ENCODE measurements at regions not wholly inside any gene's neighbourhood (a gene's known extent, or its start where the extent isn't known, plus 50 kb on each side); places are given as distances from the start of the nearest gene placed in this dataset.
"Not testable (repeated sequence)": the region's sequence is repeated elsewhere in the genome, so short reads cannot be mapped to it uniquely, and the experiment has no call there.

- no peak for DNase-seq
These were observed 160.5 kb upstream of the RASSF8 start for GRCh38 chr12:25797949-25798348.

- DNase-seq = no peak
These were observed 158.4 kb upstream of the RASSF8 start for GRCh38 chr12:25800101-25800500.

GRCh38 chr12:25801734-25802133 lies 156.7 kb upstream of the RASSF8 start:
- no peak for DNase-seq

- DNase-seq = no peak
These were observed 156.3 kb upstream of the RASSF8 start for GRCh38 chr12:25802143-25802542.

- not testable (repeated sequence) for DNase-seq
These were observed 155.3 kb upstream of the RASSF8 start for GRCh38 chr12:25803029-25803664.

GRCh38 chr12:25804286-25804685 lies 154.2 kb upstream of the RASSF8 start:
- not testable (repeated sequence) for DNase-seq

- DNase-seq = no peak
These were observed 152.2 kb upstream of the RASSF8 start for GRCh38 chr12:25806271-25806670.

- no peak for DNase-seq
These were observed 149.9 kb upstream of the RASSF8 start for GRCh38 chr12:25808604-25809003.

- DNase-seq = no peak
These were observed 147.8 kb upstream of the RASSF8 start for GRCh38 chr12:25810683-25811082.

GRCh38 chr12:25811656-25812126 lies 146.8 kb upstream of the RASSF8 start:
- DNase-seq = no peak

- no peak for DNase-seq
These were observed 146.2 kb upstream of the RASSF8 start for GRCh38 chr12:25812295-25812694.

GRCh38 chr12:25813843-25814242 lies 144.6 kb upstream of the RASSF8 start:
- DNase-seq = no peak

- no peak for DNase-seq
These were observed 141.8 kb upstream of the RASSF8 start for GRCh38 chr12:25816637-25817036.

GRCh38 chr12:25817166-25817565 lies 141.3 kb upstream of the RASSF8 start:
- DNase-seq = no peak

- no peak for DNase-seq
These were observed 139.7 kb upstream of the RASSF8 start for GRCh38 chr12:25818596-25819390.

- DNase-seq = no peak
These were observed 138.8 kb upstream of the RASSF8 start for GRCh38 chr12:25819691-25820090.

- DNase-seq = no peak
These were observed 136.2 kb upstream of the RASSF8 start for GRCh38 chr12:25822281-25822680.

GRCh38 chr12:25824734-25825133 lies 133.7 kb upstream of the RASSF8 start:
- no peak for DNase-seq

GRCh38 chr12:25825446-25825845 lies 133.0 kb upstream of the RASSF8 start:
- DNase-seq = no peak

GRCh38 chr12:25827141-25827540 lies 131.3 kb upstream of the RASSF8 start:
- no peak for DNase-seq

- no peak for DNase-seq
These were observed 130.7 kb upstream of the RASSF8 start for GRCh38 chr12:25827747-25828146.

- no peak for DNase-seq
These were observed 130.3 kb upstream of the RASSF8 start for GRCh38 chr12:25828188-25828587.

GRCh38 chr12:25829192-25829591 lies 129.3 kb upstream of the RASSF8 start:
- DNase-seq = no peak

- no peak for DNase-seq
These were observed 128.0 kb upstream of the RASSF8 start for GRCh38 chr12:25830456-25830855.
